HG03108 (cell line): ENCODE measurements at regions not wholly inside any gene's neighbourhood (a gene's known extent, or its start where the extent isn't known, plus 50 kb on each side); places are given as distances from the start of the nearest gene placed in this dataset.

Experiments used
- ATAC-seq: cut with Tn5 transposase; IDR thresholded peaks from one replicate; pipeline ENCODE4 v1.9.1; 2021; ENCODE audit warnings: moderate library complexity; ENCODE audit not compliant: unreplicated experiment

GRCh38 chr12:77630790-77631445 is 199.8 kb upstream of the NAV3 start:
- ATAC-seq: no peak

- no peak for ATAC-seq
Observed at GRCh38 chr12:77630344-77630743, 200.3 kb upstream of the NAV3 start.

GRCh38 chr12:77629141-77629540 is 201.6 kb upstream of the NAV3 start:
- ATAC-seq: no peak

- ATAC-seq: no peak
Observed at GRCh38 chr12:77625441-77625840, 205.3 kb upstream of the NAV3 start.

- no peak for ATAC-seq
Observed at GRCh38 chr12:77619425-77619824, 211.3 kb upstream of the NAV3 start.

- ATAC-seq: no peak
Observed at GRCh38 chr12:77617818-77618217, 212.9 kb upstream of the NAV3 start.

GRCh38 chr12:77615332-77615731 is 215.4 kb upstream of the NAV3 start:
- ATAC-seq: no peak

- no peak for ATAC-seq
Observed at GRCh38 chr12:77613411-77613810, 217.3 kb upstream of the NAV3 start.

- no peak for ATAC-seq
Observed at GRCh38 chr12:77610446-77610845, 220.2 kb upstream of the NAV3 start.

- ATAC-seq: no peak
Observed at GRCh38 chr12:77609016-77609415, 221.7 kb upstream of the NAV3 start.

- no peak for ATAC-seq
Observed at GRCh38 chr12:77608271-77608824, 222.3 kb upstream of the NAV3 start.

GRCh38 chr12:77606348-77606747 is 224.3 kb upstream of the NAV3 start:
- ATAC-seq: no peak

GRCh38 chr12:77603946-77604345 is 226.7 kb upstream of the NAV3 start:
- no peak for ATAC-seq

- peak; percentile 30 for ATAC-seq
Observed at GRCh38 chr12:77601069-77601468, 229.6 kb upstream of the NAV3 start.

- no peak for ATAC-seq
Observed at GRCh38 chr12:77600468-77600843, 230.2 kb upstream of the NAV3 start.

GRCh38 chr12:77599782-77600467 is 230.8 kb upstream of the NAV3 start:
- peak; percentile 76 for ATAC-seq

- ATAC-seq: no peak
Observed at GRCh38 chr12:77594366-77594765, 236.3 kb upstream of the NAV3 start.

- no peak for ATAC-seq
Observed at GRCh38 chr12:77592836-77593235, 237.9 kb upstream of the NAV3 start.

GRCh38 chr12:77591959-77592743 is 238.5 kb upstream of the NAV3 start:
- ATAC-seq: no peak

GRCh38 chr12:77590306-77590705 is 240.4 kb upstream of the NAV3 start:
- ATAC-seq: no peak

- ATAC-seq: no peak
Observed at GRCh38 chr12:77584860-77585259, 245.8 kb upstream of the NAV3 start.
